HG02642 (cell line): ENCODE measurements at regions not wholly inside any gene's neighbourhood (a gene's known extent, or its start where the extent isn't known, plus 50 kb on each side); places are given as distances from the start of the nearest gene placed in this dataset.

Experiments
- ATAC-seq: cut with Tn5 transposase; IDR thresholded peaks from one replicate; pipeline ENCODE4 v1.9.1; 2021; ENCODE audit warnings: mild to moderate bottlenecking; ENCODE audit not compliant: unreplicated experiment, poor library complexity

DNA sequence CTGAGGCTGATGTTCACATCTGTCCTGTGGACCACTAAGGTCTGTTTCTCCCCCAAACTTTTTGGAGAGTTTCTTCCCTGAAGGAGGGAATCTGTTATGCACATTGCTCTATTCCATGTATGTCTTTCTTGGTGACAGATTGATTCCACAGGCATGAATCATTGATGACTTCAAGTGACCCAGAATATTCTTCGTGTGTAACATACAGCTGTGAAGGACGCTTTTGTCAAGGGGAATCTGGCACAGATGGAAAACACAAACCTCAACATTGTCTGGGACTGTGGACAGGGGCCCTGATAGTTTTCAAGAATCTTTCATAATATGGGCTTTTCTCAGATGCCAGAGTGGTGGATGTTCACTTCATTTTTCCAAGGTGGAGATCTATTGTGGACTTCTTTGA, 223.1 kb upstream of the MAF start:
- no peak for ATAC-seq

DNA sequence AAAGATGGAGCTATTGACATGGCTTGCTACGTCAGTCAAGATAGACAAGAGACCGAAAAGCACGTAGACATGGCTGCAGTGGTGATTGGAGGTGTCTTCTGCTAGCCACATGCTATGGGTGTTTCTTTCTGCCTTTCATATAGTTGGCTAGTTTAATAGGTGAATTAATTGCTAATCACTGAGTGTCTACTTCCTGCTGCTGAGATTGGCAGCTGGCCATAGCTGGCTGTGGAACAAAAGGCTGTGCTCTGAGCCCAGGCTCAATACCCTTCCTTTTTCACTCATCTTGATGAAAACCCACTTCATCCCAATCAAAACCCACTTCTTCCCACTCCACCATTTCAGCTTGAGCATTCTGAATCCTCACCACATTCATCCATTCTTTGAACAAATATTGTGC, 221.4 kb upstream of the MAF start:
- no peak for ATAC-seq

- no peak for ATAC-seq
Measured at GRCh38 chr16:79816081-79816497, 215.6 kb upstream of the MAF start.

DNA sequence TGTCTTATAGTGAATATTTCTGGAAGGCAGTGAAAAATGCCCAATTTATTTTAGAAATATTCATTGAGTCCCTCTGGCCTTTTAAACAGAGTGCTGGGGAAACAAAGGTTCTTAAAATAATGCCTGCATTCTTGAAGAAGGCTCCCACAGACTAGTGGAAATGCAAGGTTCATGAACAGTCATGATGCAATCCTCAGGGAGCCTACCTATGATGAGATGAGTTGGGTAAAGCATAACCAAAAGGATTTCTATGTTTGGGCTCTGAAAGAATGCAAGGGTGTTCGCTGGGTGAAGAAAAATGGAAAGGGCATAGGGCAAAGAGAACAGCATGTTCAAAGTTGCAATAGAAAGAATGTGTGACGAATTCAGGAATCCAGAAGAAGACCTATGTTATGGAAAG, 214.5 kb upstream of the MAF start:
- ATAC-seq, result no peak

- no peak for ATAC-seq
Measured at GRCh38 chr16:79814124-79814523, 213.6 kb upstream of the MAF start.

DNA sequence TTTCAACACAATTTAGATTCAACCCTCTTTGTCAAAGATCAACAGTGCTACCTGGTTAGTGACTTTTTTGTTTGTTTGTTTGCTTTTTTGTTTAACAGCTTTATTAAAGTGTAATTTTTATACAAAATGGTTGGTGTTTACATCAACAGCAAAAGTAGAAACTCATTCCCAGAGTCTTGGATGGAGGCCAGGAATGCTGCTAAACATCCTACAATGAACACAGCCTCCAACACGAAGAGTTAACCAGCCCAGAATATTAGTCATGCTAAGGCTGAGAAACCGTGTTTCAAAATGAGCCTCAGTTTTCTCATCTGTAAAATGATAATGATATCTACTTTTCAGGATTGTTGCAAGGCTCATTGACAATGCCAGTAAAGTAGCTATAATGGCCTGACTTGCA, 211.0 kb upstream of the MAF start:
- ATAC-seq, result no peak

DNA sequence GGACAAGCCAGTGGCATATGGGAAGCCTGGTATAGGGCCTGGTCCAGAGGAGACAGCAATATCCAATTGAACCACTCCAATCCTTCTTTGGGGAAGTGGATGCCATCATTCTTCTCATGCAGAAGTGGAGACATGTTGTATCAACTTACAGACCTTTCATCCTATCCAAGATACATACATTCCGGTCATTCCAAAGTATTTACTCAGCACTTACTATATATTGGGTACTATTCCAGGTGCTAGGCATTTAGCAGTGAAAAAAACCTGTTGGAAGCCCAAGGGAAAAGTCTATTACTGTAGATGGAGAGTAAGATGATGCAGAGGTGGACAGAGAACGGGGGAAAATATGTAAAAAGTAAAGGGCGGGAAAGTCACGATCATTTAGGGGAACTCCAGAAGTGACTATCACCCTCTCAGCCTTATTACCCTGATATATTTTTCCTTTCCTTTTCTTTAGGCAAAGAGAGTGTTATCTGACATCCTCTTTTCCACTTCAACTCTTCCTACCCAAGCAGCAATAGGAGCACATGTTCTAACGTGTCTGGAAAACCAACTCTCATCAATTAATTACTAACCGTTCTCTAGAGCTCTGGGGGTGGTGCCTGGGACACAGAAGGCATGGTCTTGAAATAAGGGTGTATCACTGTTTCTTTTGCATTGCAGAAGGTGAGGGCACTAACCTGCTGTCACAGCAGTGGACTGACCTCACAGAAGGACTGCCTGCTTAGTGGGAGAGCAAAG, 210.1 kb upstream of the MAF start:
- no peak for ATAC-seq

GRCh38 chr16:79809376-79809775, 208.8 kb upstream of the MAF start:
- no peak for ATAC-seq

GRCh38 chr16:79808731-79809130, 208.2 kb upstream of the MAF start:
- ATAC-seq, result no peak

DNA sequence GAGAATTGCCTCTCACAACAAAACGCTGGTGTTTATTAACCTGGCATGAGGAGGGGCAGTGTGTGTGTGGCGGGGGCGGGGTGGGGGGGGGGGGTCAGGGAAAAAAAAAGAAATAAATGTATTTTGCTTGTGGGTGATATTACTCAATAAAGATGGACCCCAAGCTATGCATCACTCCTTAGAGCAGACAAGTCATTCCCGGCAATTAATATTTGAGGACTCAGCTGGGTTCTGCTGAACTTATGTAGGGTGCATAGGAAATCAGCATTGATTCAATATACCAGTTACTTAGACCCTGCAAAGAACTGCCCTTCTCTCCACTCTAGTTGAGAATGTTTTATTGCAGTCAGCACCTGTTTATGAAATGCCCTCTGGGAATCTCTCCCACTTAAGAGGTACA, 206.2 kb upstream of the MAF start:
- ATAC-seq, result no peak

DNA sequence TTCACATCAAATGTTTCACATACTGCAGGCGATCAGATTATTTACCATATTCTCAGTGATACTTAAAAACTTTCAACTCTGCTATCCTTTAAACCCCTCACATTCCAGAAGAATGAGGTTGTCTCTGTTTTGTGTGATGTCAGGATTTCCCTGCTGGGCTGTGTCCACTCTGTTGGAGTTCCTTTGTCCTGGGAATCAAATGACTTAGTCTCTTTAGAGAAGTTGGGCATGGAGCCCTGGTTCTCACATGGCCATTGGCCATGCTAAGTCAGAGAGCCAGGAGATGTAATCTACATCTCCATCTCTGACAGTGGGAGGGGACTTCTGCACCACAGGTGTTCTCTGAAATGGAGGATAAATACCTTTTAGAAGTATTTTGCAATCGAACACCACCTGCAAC, 205.1 kb upstream of the MAF start:
- ATAC-seq, result no peak

GRCh38 chr16:79801646-79802045, 201.1 kb upstream of the MAF start:
- no peak for ATAC-seq

- ATAC-seq, result no peak
Measured at GRCh38 chr16:79800016-79800608, 199.6 kb upstream of the MAF start.

- ATAC-seq, result no peak
Measured at GRCh38 chr16:79798416-79799053, 198.0 kb upstream of the MAF start.

DNA sequence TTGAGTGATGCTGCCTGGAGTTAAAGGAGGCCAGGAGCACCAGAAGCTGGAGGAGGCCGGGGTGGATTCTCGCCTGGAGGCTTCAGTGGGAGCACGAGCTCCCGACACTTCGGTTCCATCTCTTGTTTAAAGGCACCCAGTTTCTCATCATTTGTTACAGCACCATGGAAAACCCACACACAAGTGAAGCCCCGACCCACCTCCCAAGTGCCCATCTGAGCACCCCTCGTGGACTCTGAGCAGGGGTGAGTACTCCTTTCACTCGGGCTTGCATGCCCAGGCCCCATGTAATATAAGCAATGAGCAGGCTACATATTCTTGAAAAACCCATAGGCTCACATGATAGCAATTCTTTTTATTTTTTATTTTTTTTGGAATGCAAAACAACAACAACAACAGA, 196.9 kb upstream of the MAF start:
- ATAC-seq, result no peak

DNA sequence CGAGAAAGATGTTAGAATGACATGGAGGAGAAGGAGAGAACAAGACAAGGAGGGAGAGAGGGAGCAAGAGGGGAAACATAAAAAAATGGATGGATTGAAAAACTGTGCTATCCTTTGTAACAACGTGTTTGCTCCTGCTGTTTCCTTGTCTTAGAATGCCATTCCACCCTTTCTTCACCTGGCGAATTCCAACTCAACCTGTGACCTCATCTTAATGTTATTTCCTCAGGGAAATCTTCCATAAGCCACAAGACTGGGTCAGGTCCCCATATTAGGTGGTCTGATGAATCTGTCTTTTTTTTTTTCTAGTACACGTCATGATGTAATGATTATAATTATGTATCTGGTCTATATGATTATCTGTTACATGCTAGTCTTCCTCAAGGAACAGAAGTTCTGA, 195.0 kb upstream of the MAF start:
- ATAC-seq, result no peak

- no peak for ATAC-seq
Measured at GRCh38 chr16:79794941-79795340, 194.4 kb upstream of the MAF start.

DNA sequence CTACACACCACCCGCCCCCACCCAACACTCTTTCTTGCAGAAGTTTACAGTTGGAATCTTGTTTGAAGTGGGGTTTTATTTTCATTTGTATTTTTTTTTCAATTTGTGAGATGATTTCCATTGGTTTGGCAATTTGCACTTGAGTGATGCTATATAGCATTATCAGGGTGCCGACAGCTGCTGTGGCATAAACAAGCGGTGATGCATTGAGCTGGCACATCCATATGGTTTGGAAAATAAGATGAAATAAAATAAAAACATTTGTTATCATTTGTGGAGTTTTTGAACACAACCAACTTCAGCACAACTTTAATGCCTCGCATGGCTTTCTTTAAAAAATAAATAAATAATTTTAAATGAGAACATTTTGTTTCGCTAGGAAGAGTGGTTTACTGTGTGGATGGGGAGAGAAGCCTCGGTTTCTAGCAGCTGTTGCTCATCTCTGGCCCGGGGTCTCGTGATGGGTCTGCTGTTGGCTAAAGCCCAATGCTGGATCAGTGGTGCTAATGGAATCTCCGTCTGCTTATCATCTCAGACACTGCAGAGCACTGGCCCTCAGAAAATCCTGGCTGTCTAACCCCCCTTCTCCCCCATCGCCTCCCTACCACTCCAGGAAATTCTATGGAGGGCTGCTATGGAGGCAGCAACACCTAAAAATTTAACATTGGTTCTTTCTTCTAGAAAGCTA, 192.3 kb upstream of the MAF start:
- ATAC-seq, result no peak

- no peak for ATAC-seq
Measured at GRCh38 chr16:79792076-79792475, 191.5 kb upstream of the MAF start.

DNA sequence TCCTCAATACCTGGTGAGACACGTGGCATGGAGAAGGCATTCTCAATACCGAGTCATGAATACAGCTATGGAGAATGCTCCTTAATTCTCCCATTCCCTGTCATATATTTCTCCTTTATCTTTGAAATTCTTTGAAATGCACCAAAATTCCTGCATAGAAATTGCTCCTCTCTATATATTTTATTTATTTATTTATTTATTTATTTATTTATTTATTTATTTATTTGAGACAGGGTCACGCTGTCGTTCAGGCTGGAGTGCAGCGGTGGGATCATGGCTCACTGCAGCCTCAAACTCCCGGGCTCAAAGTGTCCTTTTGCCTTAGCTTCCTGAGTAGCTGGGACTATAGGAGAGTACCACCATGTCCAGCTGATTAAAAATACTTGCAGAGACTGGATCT, 190.3 kb upstream of the MAF start:
- no peak for ATAC-seq

DNA sequence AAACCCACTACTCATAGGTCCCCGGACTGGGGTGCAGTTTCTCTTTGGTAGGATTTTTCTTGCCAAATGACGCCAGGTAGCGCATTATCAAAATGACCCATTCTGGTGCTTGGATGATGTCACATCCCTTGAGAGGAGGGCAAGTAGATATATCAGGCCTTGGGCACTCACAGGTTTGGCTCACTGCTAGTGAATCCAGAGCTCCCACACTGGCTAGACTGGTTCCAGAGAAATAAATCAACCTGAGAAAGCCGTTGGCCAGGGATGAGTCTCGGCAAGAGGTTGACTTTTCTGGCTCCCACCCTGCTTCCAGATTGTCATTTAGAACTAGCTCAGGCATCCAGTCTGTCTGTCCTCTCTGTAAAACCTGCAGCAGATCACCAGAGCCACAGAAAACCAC, 188.4 kb upstream of the MAF start:
- no peak for ATAC-seq
